SK-N-MC (cell line): ENCODE measurements at regions not wholly inside any gene's neighbourhood (a gene's known extent, or its start where the extent isn't known, plus 50 kb on each side); places are given as distances from the start of the nearest gene placed in this dataset.

Experiments used
- EZH2 ChIP-seq: fragments of 200-600 bp; sonication (generic); IDR thresholded peaks from one replicate; pipeline ENCODE4 v1.6.1; 2017; ENCODE audit warnings: antibody characterized with exemption
- FOXP2 ChIP-seq: optimal IDR thresholded peaks from 2 replicates; pipeline ENCODE3; 2011; ENCODE audit warnings: mild to moderate bottlenecking, moderate library complexity; ENCODE audit not compliant: insufficient read depth; ENCODE audit errors: extremely low read length, control extremely low read depth
- POLR2AphosphoS5 ChIP-seq: IDR thresholded peaks from 2 replicates; pipeline ENCODE4 v1.6.1; 2012; ENCODE audit warnings: mild to moderate bottlenecking, low read depth, low read length, borderline replicate concordance

DNA sequence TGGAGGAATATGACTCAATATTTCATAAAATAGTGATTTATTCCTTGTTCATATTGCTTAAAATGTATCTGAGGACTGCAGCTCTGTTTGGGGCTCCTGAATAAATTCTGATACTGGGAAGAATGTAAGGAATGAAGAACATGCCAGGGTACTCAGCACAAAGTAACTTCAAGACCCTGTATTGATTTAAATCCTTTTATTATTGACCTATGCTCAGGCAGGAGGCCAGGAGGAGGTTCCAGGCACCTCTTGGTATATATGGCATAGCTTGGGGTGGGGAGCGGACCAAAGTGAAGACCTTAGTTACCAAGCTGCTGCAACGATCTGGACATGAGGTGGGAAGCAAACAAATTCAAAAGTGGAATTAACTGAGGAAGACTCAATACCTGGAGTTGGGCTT is 142.8 kb upstream of the PEX5L start:
- TF ChIP-seq EZH2 (no peak), POLR2AphosphoS5 (no peak), FOXP2 (no peak)
